ENCODE measurements at regions not wholly inside any gene's neighbourhood (a gene's known extent, or its start where the extent isn't known, plus 50 kb on each side); places are given as distances from the start of the nearest gene placed in this dataset.

- CTCF ChIA-PET, result interaction anchor here (1.5 kb wide), 1 partner anchor 488 kb away, joined by 6 read pairs; no protein-coding TSS in a partner anchor
- TF ChIP-seq CTCF (IDR thresholded peaks at IDR 0.05; ENCODE audit: insufficient read depth, low read depth, low read length), result no peak
These were observed 145.7 kb upstream of the ERCC6L2 start for GRCh38 chr9:95729669-95730368.

GRCh38 chr9:95729046-95729445, 146.4 kb upstream of the ERCC6L2 start:
- no peak for TF ChIP-seq CTCF (IDR thresholded peaks at IDR 0.05; ENCODE audit: insufficient read depth, low read depth, low read length)
- Histone ChIP-seq H3K27me3 (ENCODE audit: control insufficient read depth, insufficient read depth, low read length) (no peaks in the 10 kb centered on the region; the same call in 1 of the 2 replicates), H3K36me3 (ENCODE audit: control insufficient read depth, insufficient read depth, low read length) (no peaks in the 10 kb centered on the region), H3K4me3 (ENCODE audit: low read depth, low read length) (no peak overlapping the region)
- DNase-seq (ENCODE audit: low read depth), result no peak
- ChIA-PET POLR2A (no interaction called here), CTCF (interaction anchor here (1.0 to 1.5 kb wide), 2 partner anchors 31 to 489 kb away, joined by 3 to 6 read pairs; no protein-coding TSS in a partner anchor)

More at GRCh38 chr9:95729669-95730368, 145.7 kb upstream of the ERCC6L2 start:
- no peaks in the 10 kb centered on the region for H3K36me3 ChIP-seq (ENCODE audit: control insufficient read depth, insufficient read depth, low read length)
- H3K4me3 ChIP-seq (ENCODE audit: low read depth, low read length), result no peak overlapping the region
- POLR2A ChIA-PET, result no interaction called here
- H3K27me3 ChIP-seq (ENCODE audit: control insufficient read depth, insufficient read depth, low read length), result no peaks in the 10 kb centered on the region; the same call in 1 of the 2 replicates
- no peak for DNase-seq (ENCODE audit: low read depth)

GRCh38 chr9:95727947-95728520, 147.5 kb upstream of the ERCC6L2 start:
- H3K36me3 ChIP-seq (ENCODE audit: control insufficient read depth, insufficient read depth, low read length), result no peaks in the 10 kb centered on the region
- no peaks in the 10 kb centered on the region; the same call in 1 of the 2 replicates for H3K27me3 ChIP-seq (ENCODE audit: control insufficient read depth, insufficient read depth, low read length)
- TF ChIP-seq CTCF (IDR thresholded peaks at IDR 0.05; ENCODE audit: insufficient read depth, low read depth, low read length), result no peak
- CTCF ChIA-PET, result interaction anchor here (1.0 to 1.9 kb wide), 9 partner anchors 10 to 490 kb away, joined by 3 to 28 read pairs (median 4); no protein-coding TSS in a partner anchor
- POLR2A ChIA-PET, result no interaction called here
- no peak for DNase-seq (ENCODE audit: low read depth)
- H3K4me3 ChIP-seq (ENCODE audit: low read depth, low read length), result no peak overlapping the region

GRCh38 chr9:95726756-95727155, 148.7 kb upstream of the ERCC6L2 start:
- no peak for DNase-seq (ENCODE audit: low read depth)
- ChIA-PET POLR2A (no interaction called here), CTCF (interaction anchor here (0.6 to 1.9 kb wide), 17 partner anchors 8 to 492 kb away, joined by 3 to 28 read pairs (median 3); no protein-coding TSS in a partner anchor)
- TF ChIP-seq CTCF (IDR thresholded peaks at IDR 0.05; ENCODE audit: insufficient read depth, low read depth, low read length), result peak; percentile 79
- no peaks in the 10 kb centered on the region for H3K36me3 ChIP-seq (ENCODE audit: control insufficient read depth, insufficient read depth, low read length)
- no peak overlapping the region for H3K4me3 ChIP-seq (ENCODE audit: low read depth, low read length)
- no peaks in the 10 kb centered on the region; the same call in 1 of the 2 replicates for H3K27me3 ChIP-seq (ENCODE audit: control insufficient read depth, insufficient read depth, low read length)

DNA sequence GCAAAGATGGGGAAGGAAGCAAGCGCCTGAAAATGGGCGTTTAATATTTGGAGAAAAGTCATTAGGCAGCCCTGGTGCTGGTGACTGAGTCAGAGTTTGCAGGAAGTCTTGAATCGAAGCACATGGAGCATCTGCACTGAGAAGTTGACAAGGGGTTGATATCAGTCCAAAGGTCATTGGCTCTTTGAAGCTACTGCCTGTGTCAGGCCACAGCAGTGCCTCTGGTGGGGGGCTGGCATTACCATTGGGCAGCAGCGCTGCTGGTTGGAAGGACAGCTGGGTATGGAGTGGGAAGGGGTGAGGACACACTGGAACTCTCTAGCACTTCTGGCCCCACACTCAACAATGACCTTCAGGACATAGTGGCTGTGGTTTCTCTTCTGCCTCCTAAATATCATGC, 150.4 kb upstream of the ERCC6L2 start:
- DNase-seq (ENCODE audit: low read depth), result no peak
- no peaks in the 10 kb centered on the region; the same call in 1 of the 2 replicates for H3K27me3 ChIP-seq (ENCODE audit: control insufficient read depth, insufficient read depth, low read length)
- no peaks in the 10 kb centered on the region for H3K36me3 ChIP-seq (ENCODE audit: control insufficient read depth, insufficient read depth, low read length)
- no peak for TF ChIP-seq CTCF (IDR thresholded peaks at IDR 0.05; ENCODE audit: insufficient read depth, low read depth, low read length)
- POLR2A ChIA-PET, result no interaction called here
- no peak overlapping the region for H3K4me3 ChIP-seq (ENCODE audit: low read depth, low read length)
- CTCF ChIA-PET, result no interaction called here

Data from BJ (cell line).